AG04450 (cell line): ENCODE measurements at regions not wholly inside any gene's neighbourhood (a gene's known extent, or its start where the extent isn't known, plus 50 kb on each side); places are given as distances from the start of the nearest gene placed in this dataset.

ENCODE experiments used
- CTCF ChIA-PET: fragments of 300-600, 350-600 bp; formaldehyde crosslinking; extraction: SDS; loops from one replicate; lab custom pipeline; 2022; ENCODE audit warnings: antibody characterized with exemption, inconsistent platforms; lab: Charles Lee
- POLR2A ChIA-PET: fragments of 350-600 bp; formaldehyde crosslinking; extraction: SDS; loops from one replicate; lab custom pipeline; 2021; ENCODE audit warnings: antibody characterized with exemption, inconsistent platforms; lab: Yijun Ruan, JAX
- DNase-seq: peaks from one replicate; pipeline ENCODE4 v3.0.0-alpha.2; 2011; ENCODE audit warnings: low read depth, low spot score
- H3K27ac ChIP-seq: one replicate; pipeline ENCODE4 v1.5.1; 2012; ENCODE audit warnings: low read depth, low read length, control low read depth
- H3K27me3 ChIP-seq: one replicate; pipeline ENCODE4 v1.6.0; 2012; ENCODE audit warnings: low read length; ENCODE audit not compliant: control insufficient read depth, insufficient read depth
- H3K4me3 ChIP-seq: 2 replicates; pipeline ENCODE4 v1.5.1; 2011; ENCODE audit warnings: mild to moderate bottlenecking, low read depth, low read length, control low read depth
- H3K9me3 ChIP-seq: 2 replicates; pipeline ENCODE4 v1.5.1; 2012; ENCODE audit warnings: low read length; ENCODE audit not compliant: control insufficient read depth, insufficient read depth
- CTCF ChIP-seq: IDR thresholded peaks from 2 replicates; pipeline ENCODE4 v1.5.1; 2011; ENCODE audit warnings: low read depth, low read length, control low read depth, inconsistent platforms

GRCh38 chr22:34861787-34862186, 204.2 kb upstream of the ISX start:
- Histone ChIP-seq H3K27ac (no peak overlapping the region), H3K9me3 (peaks cover 28% of the 10 kb centered on the region; the same call in 1 of the 2 replicates), H3K4me3 (no peak overlapping the region), H3K27me3 (no peaks in the 10 kb centered on the region)
- POLR2A ChIA-PET, result no interaction called here
- DNase-seq, result no peak
- CTCF ChIA-PET, result no interaction called here
- TF ChIP-seq CTCF, result no peak

GRCh38 chr22:34866081-34866480, 199.9 kb upstream of the ISX start:
- no peak for DNase-seq
- TF ChIP-seq CTCF, result no peak
- no peak overlapping the region for H3K4me3 ChIP-seq
- no peaks in the 10 kb centered on the region for H3K27me3 ChIP-seq
- no peak overlapping the region for H3K27ac ChIP-seq
- ChIA-PET POLR2A (no interaction called here), CTCF (no interaction called here)
- H3K9me3 ChIP-seq, result peaks cover 25% of the 10 kb centered on the region; the same call in 1 of the 2 replicates

- CTCF ChIA-PET, result no interaction called here
- DNase-seq, result no peak
- TF ChIP-seq CTCF, result no peak
- H3K4me3 ChIP-seq, result no peak overlapping the region
- H3K27me3 ChIP-seq, result no peaks in the 10 kb centered on the region
- H3K9me3 ChIP-seq, result peaks cover 23% of the 10 kb centered on the region; the same call in 1 of the 2 replicates
- H3K27ac ChIP-seq, result no peak overlapping the region
- POLR2A ChIA-PET, result no interaction called here
Observed at GRCh38 chr22:34866495-34867131, 199.3 kb upstream of the ISX start.

GRCh38 chr22:34877506-34877905, 188.5 kb upstream of the ISX start:
- TF ChIP-seq CTCF, result no peak
- no peak overlapping the region for H3K27ac ChIP-seq

GRCh38 chr22:34878171-34878570, 187.8 kb upstream of the ISX start:
- CTCF ChIA-PET, result no interaction called here
- no peak overlapping the region for H3K27ac ChIP-seq

More at GRCh38 chr22:34877506-34877905, 188.5 kb upstream of the ISX start:
- Histone ChIP-seq H3K4me3 (no peak overlapping the region), H3K9me3 (peaks cover 41% of the 10 kb centered on the region), H3K27me3 (no peaks in the 10 kb centered on the region)
- POLR2A ChIA-PET, result no interaction called here
- no peak for DNase-seq
- CTCF ChIA-PET, result no interaction called here

More at GRCh38 chr22:34878171-34878570, 187.8 kb upstream of the ISX start:
- Histone ChIP-seq H3K4me3 (no peak overlapping the region), H3K27me3 (no peaks in the 10 kb centered on the region), H3K9me3 (peaks cover 41% of the 10 kb centered on the region)
- POLR2A ChIA-PET, result no interaction called here
- no peak for DNase-seq
- no peak for TF ChIP-seq CTCF
